Stomach (tissue), 4 donors: ENCODE measurements at regions not wholly inside any gene's neighbourhood (a gene's known extent, or its start where the extent isn't known, plus 50 kb on each side); places are given as distances from the start of the nearest gene placed in this dataset.
"Not testable (repeated sequence)": the region's sequence is repeated elsewhere in the genome, so short reads cannot be mapped to it uniquely, and the experiment has no call there.

Experiments used
- EP300 ChIP-seq: sonication (generic); formaldehyde crosslinking; IDR thresholded peaks from one replicate; pipeline ENCODE4 v1.6.1; 2017; ENCODE audit warnings: antibody characterized with exemption
- POLR2A ChIP-seq, 4 donors: fragments of 450-650 bp; IDR thresholded peaks; one replicate each; pipeline ENCODE4 v1.6.1; 2016; ENCODE audit warnings: antibody characterized with exemption in 4 of 4, control low read depth in 2 of 4, mild to moderate bottlenecking in 1 of 4, moderate library complexity in 1 of 4
- POLR2AphosphoS5 ChIP-seq, 3 donors: sonication (generic); formaldehyde crosslinking; IDR thresholded peaks; one replicate each; pipeline ENCODE4 v1.6.1; 2016; ENCODE audit warnings: antibody characterized with exemption in 3 of 3
- TF ChIP-seq, protein P1 (sequence below), 7 experiments: fragments of 450-650 bp in 4 of 7; fragments of 200-600 bp in 3 of 7; sonication (generic) in 3 of 7; IDR thresholded peaks; one replicate each; pipeline ENCODE4 v1.5.1; 2016 to 2019; ENCODE audit warnings: antibody characterized with exemption in 7 of 7, control low read depth in 2 of 7, mild to moderate bottlenecking in 1 of 7

DNA sequence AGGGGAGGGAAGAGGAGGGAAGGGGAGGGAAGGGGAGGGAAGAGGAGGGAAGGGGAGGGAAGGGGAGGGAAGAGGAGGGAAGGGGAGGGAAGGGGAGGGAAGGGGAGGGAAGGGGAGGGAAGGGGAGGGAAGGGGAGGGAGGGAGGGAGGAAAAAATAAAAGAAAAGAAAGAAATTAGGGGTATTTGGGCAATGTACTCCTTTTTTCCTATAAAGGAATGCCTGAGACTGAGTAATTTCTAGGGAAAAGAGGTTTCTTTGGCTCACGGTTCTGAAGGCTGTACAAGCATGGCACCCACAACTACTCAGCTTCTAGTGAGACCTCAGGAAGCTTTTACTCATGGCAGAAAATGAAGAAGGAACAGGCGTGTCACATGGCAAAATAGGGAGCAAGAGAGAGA lies 76.5 kb upstream of the TCF21 start:
- TF ChIP-seq, protein P1, sequence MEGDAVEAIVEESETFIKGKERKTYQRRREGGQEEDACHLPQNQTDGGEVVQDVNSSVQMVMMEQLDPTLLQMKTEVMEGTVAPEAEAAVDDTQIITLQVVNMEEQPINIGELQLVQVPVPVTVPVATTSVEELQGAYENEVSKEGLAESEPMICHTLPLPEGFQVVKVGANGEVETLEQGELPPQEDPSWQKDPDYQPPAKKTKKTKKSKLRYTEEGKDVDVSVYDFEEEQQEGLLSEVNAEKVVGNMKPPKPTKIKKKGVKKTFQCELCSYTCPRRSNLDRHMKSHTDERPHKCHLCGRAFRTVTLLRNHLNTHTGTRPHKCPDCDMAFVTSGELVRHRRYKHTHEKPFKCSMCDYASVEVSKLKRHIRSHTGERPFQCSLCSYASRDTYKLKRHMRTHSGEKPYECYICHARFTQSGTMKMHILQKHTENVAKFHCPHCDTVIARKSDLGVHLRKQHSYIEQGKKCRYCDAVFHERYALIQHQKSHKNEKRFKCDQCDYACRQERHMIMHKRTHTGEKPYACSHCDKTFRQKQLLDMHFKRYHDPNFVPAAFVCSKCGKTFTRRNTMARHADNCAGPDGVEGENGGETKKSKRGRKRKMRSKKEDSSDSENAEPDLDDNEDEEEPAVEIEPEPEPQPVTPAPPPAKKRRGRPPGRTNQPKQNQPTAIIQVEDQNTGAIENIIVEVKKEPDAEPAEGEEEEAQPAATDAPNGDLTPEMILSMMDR (IDR thresholded peaks at IDR 0.05), result not testable (repeated sequence)
- TF ChIP-seq POLR2AphosphoS5 (IDR thresholded peaks at IDR 0.05); EP300; POLR2A (IDR thresholded peaks at IDR 0.05): not testable (repeated sequence)
